Endodermal cell (in vitro differentiated cells): ENCODE measurements at regions not wholly inside any gene's neighbourhood (a gene's known extent, or its start where the extent isn't known, plus 50 kb on each side); places are given as distances from the start of the nearest gene placed in this dataset.

ENCODE experiments used
- DNase-seq: peaks from one replicate; pipeline ENCODE4 v3.0.0-alpha.2; 2017
- H3K27ac ChIP-seq: 2 replicates; pipeline ENCODE4 v1.5.1; 2013; ENCODE audit warnings: mild to moderate bottlenecking, low read depth, low read length, moderate library complexity
- H3K27me3 ChIP-seq: 2 replicates; pipeline ENCODE4 v1.6.1; 2013; ENCODE audit warnings: mild to moderate bottlenecking, low read length, moderate library complexity; ENCODE audit not compliant: insufficient read depth, control insufficient read depth, poor library complexity, severe bottlenecking
- H3K36me3 ChIP-seq: 2 replicates; pipeline ENCODE4 v1.7.0; 2013; ENCODE audit warnings: mild to moderate bottlenecking, low read length, moderate library complexity; ENCODE audit not compliant: control insufficient read depth, insufficient read depth
- H3K4me1 ChIP-seq: one replicate; pipeline ENCODE4 v1.7.0; 2013; ENCODE audit warnings: low read length; ENCODE audit not compliant: control insufficient read depth, insufficient read depth
- H3K4me3 ChIP-seq: 2 replicates; pipeline ENCODE4 v1.5.1; 2013; ENCODE audit warnings: mild to moderate bottlenecking, low read length, moderate library complexity
- H3K9ac ChIP-seq: 2 replicates; pipeline ENCODE4 v1.6.1; 2013; ENCODE audit warnings: mild to moderate bottlenecking, low read length, moderate library complexity; ENCODE audit not compliant: poor library complexity, severe bottlenecking; ENCODE audit errors: extremely low read depth
- H3K9me3 ChIP-seq: 2 replicates; pipeline ENCODE4 v1.6.1; 2013; ENCODE audit warnings: mild to moderate bottlenecking, low read length, moderate library complexity; ENCODE audit not compliant: control insufficient read depth
- H3K27ac Mint-ChIP-seq: 2 replicates; pipeline ENCODE4 v1.8.0; 2020; ENCODE audit warnings: mixed read lengths
- H3K27me3 Mint-ChIP-seq: 2 replicates; pipeline ENCODE4 v1.8.0; 2021; ENCODE audit warnings: mild to moderate bottlenecking, mixed read lengths; ENCODE audit not compliant: insufficient read depth
- H3K36me3 Mint-ChIP-seq: 2 replicates; pipeline ENCODE4 v1.8.0; 2020; ENCODE audit warnings: low read depth, mixed read lengths
- H3K4me1 Mint-ChIP-seq: 2 replicates; pipeline ENCODE4 v1.8.0; 2020; ENCODE audit warnings: mixed read lengths
- H3K4me3 Mint-ChIP-seq: 2 replicates; pipeline ENCODE4 v1.8.0; 2020; ENCODE audit warnings: mild to moderate bottlenecking, moderate library complexity, mixed read lengths
- H3K9me3 Mint-ChIP-seq: 2 replicates; pipeline ENCODE4 v1.8.0; 2020; ENCODE audit warnings: mild to moderate bottlenecking, mixed read lengths
- WGBS, 2 experiments: methylation state at CpG; one replicate each; pipeline versions ENCODE4 v1.1.5 to v1.1.7; 2013; ENCODE audit warnings: missing lambda C conversion rate in 2 of 2, mixed read lengths in 1 of 2; ENCODE audit not compliant: insufficient coverage in 1 of 2, insufficient read length in 1 of 2; 5-methylcytosine and 5-hydroxymethylcytosine counted together
- TF ChIP-seq, protein P1 (sequence below): fragments of 200-600 bp; sonication (generic); conservative IDR thresholded peaks from 2 replicates; pipeline ENCODE4 v1.5.0; 2021; ENCODE audit warnings: antibody characterized with exemption, mild to moderate bottlenecking

GRCh38 chr3:124586126-124587052, 143.9 kb upstream of the UMPS start:
- H3K4me3 Mint-ChIP-seq: peak overlapping the region; percentile 66
- 25 to 27% methylated on average over 4 to 21 of the region's 21 CpGs for WGBS, 2 experiments
- Histone ChIP-seq H3K27ac (no peak overlapping the region), H3K36me3 (no peaks in the 10 kb centered on the region), H3K4me3 (peak overlapping the region; percentile 83), H3K9me3 (no peaks in the 10 kb centered on the region), H3K27me3 (peaks cover 33% of the 10 kb centered on the region), H3K4me1 (peaks cover 16% of the 10 kb centered on the region), H3K9ac (no peak overlapping the region)
- H3K27me3 Mint-ChIP-seq: peaks cover 55% of the 10 kb centered on the region
- no peaks in the 10 kb centered on the region for H3K36me3 Mint-ChIP-seq
- DNase-seq: peak; percentile 87
- no peak overlapping the region for H3K27ac Mint-ChIP-seq
- TF ChIP-seq, protein P1, sequence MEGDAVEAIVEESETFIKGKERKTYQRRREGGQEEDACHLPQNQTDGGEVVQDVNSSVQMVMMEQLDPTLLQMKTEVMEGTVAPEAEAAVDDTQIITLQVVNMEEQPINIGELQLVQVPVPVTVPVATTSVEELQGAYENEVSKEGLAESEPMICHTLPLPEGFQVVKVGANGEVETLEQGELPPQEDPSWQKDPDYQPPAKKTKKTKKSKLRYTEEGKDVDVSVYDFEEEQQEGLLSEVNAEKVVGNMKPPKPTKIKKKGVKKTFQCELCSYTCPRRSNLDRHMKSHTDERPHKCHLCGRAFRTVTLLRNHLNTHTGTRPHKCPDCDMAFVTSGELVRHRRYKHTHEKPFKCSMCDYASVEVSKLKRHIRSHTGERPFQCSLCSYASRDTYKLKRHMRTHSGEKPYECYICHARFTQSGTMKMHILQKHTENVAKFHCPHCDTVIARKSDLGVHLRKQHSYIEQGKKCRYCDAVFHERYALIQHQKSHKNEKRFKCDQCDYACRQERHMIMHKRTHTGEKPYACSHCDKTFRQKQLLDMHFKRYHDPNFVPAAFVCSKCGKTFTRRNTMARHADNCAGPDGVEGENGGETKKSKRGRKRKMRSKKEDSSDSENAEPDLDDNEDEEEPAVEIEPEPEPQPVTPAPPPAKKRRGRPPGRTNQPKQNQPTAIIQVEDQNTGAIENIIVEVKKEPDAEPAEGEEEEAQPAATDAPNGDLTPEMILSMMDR: no peak
- H3K4me1 Mint-ChIP-seq: peaks cover 30% of the 10 kb centered on the region
- no peaks in the 10 kb centered on the region for H3K9me3 Mint-ChIP-seq

- H3K27me3 ChIP-seq: peaks cover 33% of the 10 kb centered on the region
- WGBS, 2 experiments: 20 to 33% methylated on average over 1 to 3 of the region's 3 CpGs
- H3K27ac ChIP-seq: no peak overlapping the region
- H3K9me3 ChIP-seq: no peaks in the 10 kb centered on the region
- no peak overlapping the region for H3K27ac Mint-ChIP-seq
- H3K36me3 ChIP-seq: no peaks in the 10 kb centered on the region
- peak; percentile 79 for DNase-seq
- H3K4me1 ChIP-seq: peaks cover 16% of the 10 kb centered on the region
- no peak overlapping the region for H3K9ac ChIP-seq
- H3K9me3 Mint-ChIP-seq: no peaks in the 10 kb centered on the region
- H3K4me3 ChIP-seq: no peak overlapping the region
- peak overlapping the region; percentile 66 for H3K4me3 Mint-ChIP-seq
- H3K4me1 Mint-ChIP-seq: peaks cover 30% of the 10 kb centered on the region
- no peaks in the 10 kb centered on the region for H3K36me3 Mint-ChIP-seq
- TF ChIP-seq, protein P1: no peak
- H3K27me3 Mint-ChIP-seq: peaks cover 52% of the 10 kb centered on the region
Measured at GRCh38 chr3:124587053-124587408, 143.2 kb upstream of the UMPS start.

DNA sequence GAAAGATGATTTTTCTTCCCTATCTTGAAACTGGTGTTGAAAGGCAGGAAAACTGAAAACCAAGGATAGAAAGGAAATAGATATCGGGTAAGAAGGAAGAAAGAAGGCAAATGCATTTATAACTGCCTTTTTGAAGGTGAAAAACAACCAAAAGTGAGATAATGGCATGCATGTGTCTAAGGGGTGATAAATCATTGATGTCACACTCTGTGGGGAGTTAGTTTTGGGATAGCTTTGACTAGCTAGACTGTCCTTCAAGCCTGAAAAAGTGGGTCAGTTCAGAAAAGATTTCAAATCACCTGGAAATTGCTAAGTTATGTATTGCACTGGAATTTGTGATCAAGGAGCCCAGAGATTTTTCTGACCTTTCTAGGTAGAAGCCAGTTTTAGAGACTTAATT, 142.2 kb upstream of the UMPS start:
- Mint-ChIP-seq H3K4me1 (peaks cover 37% of the 10 kb centered on the region), H3K4me3 (no peak overlapping the region), H3K36me3 (no peaks in the 10 kb centered on the region), H3K9me3 (no peaks in the 10 kb centered on the region), H3K27me3 (peaks cover 44% of the 10 kb centered on the region), H3K27ac (no peak overlapping the region)
- 92 to 96% methylated on average over 1 of the region's 1 CpG for WGBS, 2 experiments
- Histone ChIP-seq H3K27me3 (peaks cover 32% of the 10 kb centered on the region), H3K36me3 (no peaks in the 10 kb centered on the region), H3K9ac (no peak overlapping the region), H3K4me3 (no peak overlapping the region), H3K9me3 (no peaks in the 10 kb centered on the region), H3K27ac (no peak overlapping the region), H3K4me1 (peaks cover 22% of the 10 kb centered on the region)
- TF ChIP-seq, protein P1: no peak
- DNase-seq: no peak
